Adipocyte (in vitro differentiated cells): ENCODE measurements at regions not wholly inside any gene's neighbourhood (a gene's known extent, or its start where the extent isn't known, plus 50 kb on each side); places are given as distances from the start of the nearest gene placed in this dataset.
A peak's percentile ranks its signal among the peaks of the same experiment; 100 is the strongest.

ENCODE experiments used
- DNase-seq: peaks from one replicate; pipeline ENCODE4 v3.0.0-alpha.2; 2015; ENCODE audit warnings: low read depth
- H3K27me3 ChIP-seq: replicated peaks from 2 replicates; pipeline ENCODE4 v1.7.0; 2013; ENCODE audit warnings: mild to moderate bottlenecking, low read length, moderate library complexity; ENCODE audit not compliant: control insufficient read depth, insufficient read depth
- H3K36me3 ChIP-seq: 2 replicates; pipeline ENCODE4 v1.7.0; 2013; ENCODE audit warnings: low read length, mild to moderate bottlenecking, moderate library complexity; ENCODE audit not compliant: control insufficient read depth, insufficient read depth, severe bottlenecking
- H3K4me1 ChIP-seq: 2 replicates; pipeline ENCODE4 v1.7.0; 2013; ENCODE audit warnings: mild to moderate bottlenecking, low read length, moderate library complexity; ENCODE audit not compliant: control insufficient read depth, insufficient read depth
- H3K4me3 ChIP-seq: 2 replicates; pipeline ENCODE4 v1.7.0; 2013; ENCODE audit warnings: mild to moderate bottlenecking, low read length, moderate library complexity
- H3K9ac ChIP-seq: 2 replicates; pipeline ENCODE4 v1.7.0; 2013; ENCODE audit warnings: mild to moderate bottlenecking, low read length, moderate library complexity
- H3K9me3 ChIP-seq: 2 replicates; pipeline ENCODE4 v1.7.0; 2013; ENCODE audit warnings: mild to moderate bottlenecking, low read length, moderate library complexity; ENCODE audit not compliant: control insufficient read depth

- Histone ChIP-seq H3K27me3 (no peaks in the 10 kb centered on the region), H3K4me1 (peaks cover 42% of the 10 kb centered on the region), H3K4me3 (no peak overlapping the region), H3K36me3 (no peaks in the 10 kb centered on the region), H3K9ac (no peak overlapping the region), H3K9me3 (no peaks in the 10 kb centered on the region)
- peak; percentile 18 for DNase-seq
Measured at GRCh38 chr1:78275906-78276685, 214.7 kb upstream of the PTGFR start.

- H3K27me3 ChIP-seq, result no peaks in the 10 kb centered on the region
- no peaks in the 10 kb centered on the region for H3K36me3 ChIP-seq
- H3K9me3 ChIP-seq, result no peaks in the 10 kb centered on the region
- H3K4me1 ChIP-seq, result peaks cover 46% of the 10 kb centered on the region
- H3K9ac ChIP-seq, result no peak overlapping the region
- peak; percentile 49 for DNase-seq
- no peak overlapping the region for H3K4me3 ChIP-seq
Measured at GRCh38 chr1:78277253-78277652, 213.5 kb upstream of the PTGFR start.

GRCh38 chr1:78279051-78279450 lies 211.7 kb upstream of the PTGFR start:
- DNase-seq, result peak; percentile 94
- Histone ChIP-seq H3K9ac (no peak overlapping the region), H3K4me1 (peaks cover 53% of the 10 kb centered on the region), H3K27me3 (no peaks in the 10 kb centered on the region), H3K9me3 (no peaks in the 10 kb centered on the region), H3K36me3 (no peaks in the 10 kb centered on the region), H3K4me3 (no peak overlapping the region)

- H3K9me3 ChIP-seq, result no peaks in the 10 kb centered on the region
- peaks cover 64% of the 10 kb centered on the region for H3K4me1 ChIP-seq
- H3K9ac ChIP-seq, result peak overlapping the region; percentile 15
- peak; percentile 74 for DNase-seq
- H3K27me3 ChIP-seq, result no peaks in the 10 kb centered on the region
- H3K4me3 ChIP-seq, result no peak overlapping the region
- H3K36me3 ChIP-seq, result no peaks in the 10 kb centered on the region
Measured at GRCh38 chr1:78280626-78281025, 210.1 kb upstream of the PTGFR start.

- DNase-seq, result no peak
- Histone ChIP-seq H3K9me3 (no peaks in the 10 kb centered on the region), H3K4me1 (peaks cover 64% of the 10 kb centered on the region), H3K36me3 (no peaks in the 10 kb centered on the region), H3K9ac (no peak overlapping the region), H3K4me3 (no peak overlapping the region), H3K27me3 (no peaks in the 10 kb centered on the region)
Measured at GRCh38 chr1:78281580-78281979, 209.2 kb upstream of the PTGFR start.

- H3K9me3 ChIP-seq, result no peaks in the 10 kb centered on the region
- no peaks in the 10 kb centered on the region for H3K27me3 ChIP-seq
- no peak for DNase-seq
- H3K36me3 ChIP-seq, result no peaks in the 10 kb centered on the region
- peak overlapping the region; percentile 19 for H3K4me3 ChIP-seq
- no peak overlapping the region for H3K9ac ChIP-seq
- peaks cover 45% of the 10 kb centered on the region for H3K4me1 ChIP-seq
Measured at GRCh38 chr1:78283691-78284090, 207.1 kb upstream of the PTGFR start.

- peak; percentile 63 for DNase-seq
- Histone ChIP-seq H3K4me3 (peak overlapping the region; percentile 19), H3K9me3 (no peaks in the 10 kb centered on the region), H3K9ac (peak overlapping the region; percentile 48), H3K4me1 (peaks cover 47% of the 10 kb centered on the region), H3K36me3 (no peaks in the 10 kb centered on the region), H3K27me3 (no peaks in the 10 kb centered on the region)
Measured at GRCh38 chr1:78284354-78284753, 206.4 kb upstream of the PTGFR start.

- Histone ChIP-seq H3K4me1 (peaks cover 46% of the 10 kb centered on the region), H3K36me3 (no peaks in the 10 kb centered on the region), H3K9ac (no peak overlapping the region), H3K27me3 (no peaks in the 10 kb centered on the region), H3K4me3 (no peak overlapping the region), H3K9me3 (no peaks in the 10 kb centered on the region)
- DNase-seq, result peak; percentile 50
Measured at GRCh38 chr1:78286686-78287085, 204.1 kb upstream of the PTGFR start.

GRCh38 chr1:78289603-78290002 lies 201.2 kb upstream of the PTGFR start:
- H3K27me3 ChIP-seq, result no peaks in the 10 kb centered on the region
- H3K9me3 ChIP-seq, result no peaks in the 10 kb centered on the region
- DNase-seq, result peak; percentile 70
- H3K4me3 ChIP-seq, result no peak overlapping the region
- no peaks in the 10 kb centered on the region for H3K36me3 ChIP-seq
- peaks cover 48% of the 10 kb centered on the region for H3K4me1 ChIP-seq
- peak overlapping the region; percentile 1 for H3K9ac ChIP-seq

GRCh38 chr1:78291418-78291817 lies 199.4 kb upstream of the PTGFR start:
- no peaks in the 10 kb centered on the region for H3K36me3 ChIP-seq
- H3K4me3 ChIP-seq, result peak overlapping the region; percentile 27
- DNase-seq, result peak; percentile 68
- no peak overlapping the region for H3K9ac ChIP-seq
- H3K4me1 ChIP-seq, result peaks cover 42% of the 10 kb centered on the region
- H3K27me3 ChIP-seq, result no peaks in the 10 kb centered on the region
- no peaks in the 10 kb centered on the region for H3K9me3 ChIP-seq

GRCh38 chr1:78291872-78292271 lies 198.9 kb upstream of the PTGFR start:
- Histone ChIP-seq H3K9me3 (no peaks in the 10 kb centered on the region), H3K27me3 (no peaks in the 10 kb centered on the region), H3K36me3 (no peaks in the 10 kb centered on the region), H3K9ac (no peak overlapping the region), H3K4me3 (peak overlapping the region; percentile 27), H3K4me1 (peaks cover 42% of the 10 kb centered on the region)
- no peak for DNase-seq

- H3K4me3 ChIP-seq, result peak overlapping the region; percentile 20
- no peaks in the 10 kb centered on the region for H3K36me3 ChIP-seq
- no peaks in the 10 kb centered on the region for H3K27me3 ChIP-seq
- peak; percentile 83 for DNase-seq
- no peaks in the 10 kb centered on the region for H3K9me3 ChIP-seq
- H3K9ac ChIP-seq, result no peak overlapping the region
- peaks cover 42% of the 10 kb centered on the region for H3K4me1 ChIP-seq
Measured at GRCh38 chr1:78292361-78292760, 198.4 kb upstream of the PTGFR start.
